Common myeloid progenitor, CD34-positive (primary cell): ENCODE measurements at regions not wholly inside any gene's neighbourhood (a gene's known extent, or its start where the extent isn't known, plus 50 kb on each side); places are given as distances from the start of the nearest gene placed in this dataset.

Experiments
- CTCF ChIA-PET: fragments of 350-600 bp; sonication (Branson Sonifier 250); formaldehyde crosslinking; loops from one replicate; lab custom pipeline; 2021; ENCODE audit warnings: antibody characterized with exemption; lab: Charles Lee
- POLR2A ChIA-PET: fragments of 350-600 bp; sonication (Branson Sonifier 250); formaldehyde crosslinking; loops from one replicate; lab custom pipeline; 2021; ENCODE audit warnings: antibody characterized with exemption; lab: Charles Lee
- DNase-seq, 3 donors: peaks; one replicate each; pipeline versions ENCODE4 v3.0.0 to v3.0.0-alpha.2; 2013
- H3K27ac ChIP-seq, 2 experiments: 1 replicate in 1 of 2; 2 replicates in 1 of 2; pipeline ENCODE4 v1.7.0; 2013; ENCODE audit warnings: inconsistent platforms in 2 of 2, low read length in 2 of 2, mild to moderate bottlenecking in 2 of 2, low read depth in 1 of 2, moderate library complexity in 1 of 2; ENCODE audit not compliant: severe bottlenecking in 2 of 2, insufficient read depth in 1 of 2, poor library complexity in 1 of 2
- H3K27me3 ChIP-seq, 5 experiments: replicated peaks in 2 of 5; 1 replicate in 3 of 5; 2 replicates in 2 of 5; pipeline versions ENCODE4 v1.6.1 to v1.7.0; 2013; ENCODE audit warnings: low read length in 4 of 5, mild to moderate bottlenecking in 2 of 5, moderate library complexity in 2 of 5, inconsistent platforms in 1 of 5; ENCODE audit not compliant: insufficient read depth in 5 of 5, control insufficient read depth in 4 of 5
- H3K36me3 ChIP-seq, 4 experiments: 1 replicate in 2 of 4; 2 replicates in 2 of 4; pipeline versions ENCODE4 v1.6.1 to v1.7.0; 2013; ENCODE audit warnings: low read length in 3 of 4, control low read depth in 1 of 4, mild to moderate bottlenecking in 1 of 4; ENCODE audit not compliant: control insufficient read depth in 4 of 4, insufficient read depth in 4 of 4
- H3K4me1 ChIP-seq, 4 experiments: 1 replicate in 3 of 4; 2 replicates in 1 of 4; pipeline versions ENCODE4 v1.6.1 to v1.7.1; 2013; ENCODE audit warnings: low read length in 3 of 4, mild to moderate bottlenecking in 3 of 4, control low read depth in 1 of 4, inconsistent platforms in 1 of 4, moderate library complexity in 1 of 4; ENCODE audit not compliant: control insufficient read depth in 4 of 4, insufficient read depth in 4 of 4; ENCODE audit errors: control extremely low read depth in 1 of 4
- H3K4me3 ChIP-seq, 7 experiments: 1 replicate in 4 of 7; 2 replicates in 3 of 7; pipeline versions ENCODE4 v1.5.1 to v1.7.0; 2013; ENCODE audit warnings: mild to moderate bottlenecking in 7 of 7, low read length in 6 of 7, moderate library complexity in 6 of 7, inconsistent platforms in 2 of 7, low read depth in 2 of 7, control low read depth in 1 of 7; ENCODE audit not compliant: insufficient read depth in 4 of 7, control insufficient read depth in 1 of 7; ENCODE audit errors: extremely low read depth in 1 of 7
- H3K9me3 ChIP-seq, 5 experiments: 1 replicate in 4 of 5; 2 replicates in 1 of 5; pipeline versions ENCODE4 v1.6.1 to v1.7.1; 2013; ENCODE audit warnings: low read length in 4 of 5, mild to moderate bottlenecking in 2 of 5, inconsistent platforms in 1 of 5, low read depth in 1 of 5, moderate library complexity in 1 of 5; ENCODE audit not compliant: control insufficient read depth in 4 of 5, insufficient read depth in 2 of 5; ENCODE audit errors: control extremely low read depth in 1 of 5
- WGBS: methylation state at CpG from one replicate; pipeline ENCODE4 v1.1.5; 2013; ENCODE audit not compliant: insufficient coverage; 5-methylcytosine and 5-hydroxymethylcytosine counted together

DNA sequence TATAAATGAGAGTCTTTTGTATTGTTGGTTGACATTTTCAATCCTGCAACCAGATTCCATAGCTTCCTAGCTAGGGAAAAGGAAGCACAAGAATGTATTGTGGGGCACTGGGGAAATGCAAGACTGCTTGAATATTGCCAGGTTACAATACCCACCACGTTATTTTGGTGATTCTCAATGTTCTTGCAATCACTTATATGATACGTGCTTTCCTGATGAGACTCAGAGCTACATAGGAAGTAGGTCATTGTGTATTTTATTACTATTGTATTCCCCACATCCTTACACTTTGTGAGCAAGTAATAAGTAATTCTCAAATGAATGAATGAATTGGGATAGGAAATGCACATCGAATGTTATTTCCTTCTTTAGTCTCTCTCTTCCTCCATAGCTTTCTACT is 217.1 kb upstream of the CD180 start:
- H3K36me3 ChIP-seq, result no peaks in the 10 kb centered on the region
- CTCF ChIA-PET, result no interaction called here
- POLR2A ChIA-PET, result no interaction called here
- no peaks in the 10 kb centered on the region for H3K27me3 ChIP-seq
- H3K4me3 ChIP-seq, result no peak overlapping the region
- DNase-seq, result no peak
- peaks cover 5 to 11% (median 8%) of the 10 kb centered on the region in 4 experiments for H3K4me1 ChIP-seq
- H3K27ac ChIP-seq, result no peak overlapping the region
- H3K9me3 ChIP-seq, result no peaks in the 10 kb centered on the region
- WGBS, result no CpG with 5 or more reads among the region's 3 CpGs

DNA sequence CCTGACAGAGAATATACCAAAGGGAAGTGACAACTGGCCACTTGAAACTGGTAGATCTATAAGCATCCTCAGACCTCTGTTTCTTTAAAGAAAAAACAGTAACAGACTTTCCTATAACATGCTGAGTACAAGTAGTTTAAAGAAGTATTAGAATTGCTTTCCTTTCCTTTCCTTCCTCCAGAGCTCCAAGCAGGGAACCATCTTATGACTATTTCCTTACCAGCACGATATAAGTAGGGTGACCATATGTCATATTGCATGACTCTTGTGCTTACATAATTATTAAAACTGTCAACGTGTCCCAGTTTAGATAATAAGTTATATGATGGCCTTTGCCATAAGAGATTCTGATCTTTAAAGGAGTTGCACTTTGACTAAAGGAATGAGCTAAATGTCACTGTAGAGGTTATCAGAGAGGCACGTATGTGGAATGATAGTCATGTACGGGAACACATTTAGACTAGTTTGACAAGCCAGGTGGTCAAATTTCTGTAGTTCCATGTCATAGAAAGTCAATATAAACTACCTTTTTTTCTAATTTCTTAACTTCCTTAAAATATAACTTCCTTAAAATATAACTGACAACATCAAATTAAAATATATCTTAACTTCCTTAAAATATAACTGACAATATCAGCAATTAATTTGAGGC is 212.7 kb upstream of the CD180 start:
- peak; percentile 27 to 90 (median 85) for DNase-seq
- peak overlapping the region in 1 of 7 experiments; percentile 14 for H3K4me3 ChIP-seq

DNA sequence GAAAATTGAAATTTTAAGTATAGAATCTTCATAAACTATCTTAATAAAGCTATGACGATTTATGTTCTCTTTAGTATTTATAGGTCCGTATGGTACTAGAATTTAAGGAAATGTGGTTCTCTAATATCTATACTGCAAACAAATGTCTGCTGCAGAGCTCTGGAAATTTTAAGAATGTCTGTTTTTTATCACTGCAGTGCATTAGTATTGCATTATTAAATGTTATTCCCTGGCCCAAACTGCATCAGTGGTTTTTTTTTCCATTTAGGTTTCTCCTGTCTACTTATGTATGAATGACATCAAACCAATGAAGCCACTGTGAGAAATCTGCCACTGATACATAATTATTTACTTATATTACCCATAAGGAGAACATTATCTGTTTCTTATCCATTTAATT is 211.4 kb upstream of the CD180 start:
- Histone ChIP-seq H3K27me3 (no peaks in the 10 kb centered on the region), H3K4me1 (peaks cover 6 to 30% (median 17%) of the 10 kb centered on the region in 4 experiments), H3K9me3 (no peaks in the 10 kb centered on the region), H3K4me3 (no peak overlapping the region), H3K36me3 (no peaks in the 10 kb centered on the region), H3K27ac (no peak overlapping the region)
- ChIA-PET POLR2A (no interaction called here), CTCF (no interaction called here)
- WGBS, result no CpG with 5 or more reads among the region's 2 CpGs
- DNase-seq, result no peak

More for the DNA sequence above, 212.7 kb upstream of the CD180 start:
- Histone ChIP-seq H3K9me3 (no peaks in the 10 kb centered on the region), H3K4me1 (peaks cover 6 to 29% (median 17%) of the 10 kb centered on the region in 4 experiments), H3K27ac (peak overlapping the region; percentile 47 to 62), H3K27me3 (no peaks in the 10 kb centered on the region), H3K36me3 (no peaks in the 10 kb centered on the region)
- 0% methylated on average over 1 of the region's 4 CpGs for WGBS
- ChIA-PET CTCF (interaction anchor here (1.4 kb wide), 1 partner anchor 166 kb away, joined by 3 read pairs; no protein-coding TSS in a partner anchor), POLR2A (no interaction called here)

DNA sequence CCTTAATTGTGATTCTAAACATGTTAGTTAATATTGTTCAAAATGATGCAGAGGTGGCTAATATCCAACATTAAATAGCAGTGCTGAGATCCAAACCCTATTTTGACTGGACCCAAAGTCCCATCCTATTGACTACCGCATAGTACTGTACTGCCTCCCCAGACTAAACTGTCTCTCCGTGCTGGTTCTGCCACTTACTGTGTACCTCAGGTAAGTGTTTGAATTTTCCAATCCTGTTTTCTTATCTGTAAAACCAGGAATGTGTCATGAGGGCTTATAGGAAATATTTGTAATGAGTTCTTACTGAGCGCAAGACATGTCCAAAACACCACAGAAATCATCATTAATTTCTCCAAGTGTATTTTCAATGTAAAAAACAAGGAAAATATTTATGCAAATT is 209.2 kb upstream of the CD180 start:
- CTCF ChIA-PET, result no interaction called here
- H3K27ac ChIP-seq, result no peak overlapping the region
- DNase-seq, result no peak
- peaks cover 6 to 30% (median 17%) of the 10 kb centered on the region in 4 experiments for H3K4me1 ChIP-seq
- no peak overlapping the region for H3K4me3 ChIP-seq
- no peaks in the 10 kb centered on the region for H3K27me3 ChIP-seq
- H3K36me3 ChIP-seq, result no peaks in the 10 kb centered on the region
- H3K9me3 ChIP-seq, result no peaks in the 10 kb centered on the region
- 100% methylated on average over 1 of the region's 3 CpGs for WGBS
- POLR2A ChIA-PET, result no interaction called here

DNA sequence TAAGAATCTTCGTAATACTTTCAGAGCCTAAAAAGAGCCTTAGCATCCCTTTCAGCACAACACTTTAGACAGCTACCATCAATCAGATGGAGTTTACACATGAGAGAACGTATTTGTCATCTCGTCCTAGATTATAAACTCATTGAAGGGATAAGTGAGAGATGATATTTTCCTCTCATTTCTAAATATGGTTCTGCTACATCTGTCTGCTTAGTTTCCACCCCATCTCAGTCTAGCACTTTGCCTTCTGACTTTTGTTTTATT is 208.4 kb upstream of the CD180 start:
- Histone ChIP-seq H3K36me3 (no peaks in the 10 kb centered on the region), H3K9me3 (no peaks in the 10 kb centered on the region), H3K27ac (no peak overlapping the region), H3K4me1 (peaks cover 6 to 30% (median 17%) of the 10 kb centered on the region in 4 experiments), H3K4me3 (no peak overlapping the region), H3K27me3 (no peaks in the 10 kb centered on the region)
- POLR2A ChIA-PET, result no interaction called here
- CTCF ChIA-PET, result no interaction called here
- DNase-seq, result peak in 1 of 3 donors; percentile 6
- 100% methylated on average over 1 of the region's 3 CpGs for WGBS

DNA sequence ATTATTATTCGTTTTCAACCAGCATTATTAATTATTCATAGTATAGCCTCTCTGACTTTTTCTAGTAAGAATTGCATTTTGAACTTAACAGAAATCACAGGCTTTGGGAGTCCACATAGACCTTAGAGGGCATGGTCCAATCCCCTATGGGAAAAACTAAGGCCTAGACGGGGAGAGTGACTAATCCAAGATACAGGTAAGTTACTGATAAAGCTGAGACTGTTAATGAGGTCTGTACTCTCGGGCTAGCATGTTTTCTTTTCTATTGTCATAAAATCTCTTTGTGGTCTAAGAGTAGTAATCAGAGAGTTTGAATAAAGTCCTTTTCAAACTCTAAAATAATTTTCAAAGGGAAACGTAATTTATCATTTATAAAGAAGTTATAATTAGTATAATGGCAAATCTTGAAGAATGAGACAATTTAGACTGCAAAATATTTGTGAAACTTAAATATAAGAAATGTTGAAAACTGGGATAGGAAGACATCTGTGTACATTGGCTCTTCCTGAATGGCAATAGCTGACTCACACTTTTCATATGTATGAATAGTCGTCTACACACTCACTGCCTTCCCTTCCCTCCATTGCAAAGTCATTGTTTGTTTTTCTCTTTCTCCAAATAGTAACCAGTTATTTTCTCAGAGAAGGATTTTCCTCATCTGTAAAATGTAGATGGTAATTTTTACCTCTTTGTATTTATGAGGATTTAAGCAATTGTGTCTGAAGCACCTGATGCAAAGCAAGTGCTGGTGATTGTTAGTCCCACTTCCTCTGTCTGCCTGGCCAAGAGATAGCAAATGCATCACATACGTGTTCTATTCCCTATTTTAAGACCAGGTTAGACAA is 207.9 kb upstream of the CD180 start:
- 70% methylated on average over 1 of the region's 6 CpGs for WGBS
- H3K9me3 ChIP-seq, result no peaks in the 10 kb centered on the region
- H3K36me3 ChIP-seq, result no peaks in the 10 kb centered on the region
- peaks cover 6 to 27% (median 14%) of the 10 kb centered on the region in 4 experiments for H3K4me1 ChIP-seq
- CTCF ChIA-PET, result interaction anchor here (1.1 kb wide), 1 partner anchor 62 kb away, joined by 3 read pairs; no protein-coding TSS in a partner anchor
- DNase-seq, result peak in 2 of 3 donors; percentile 44 to 51
- no peak overlapping the region for H3K27ac ChIP-seq
- no peaks in the 10 kb centered on the region for H3K27me3 ChIP-seq
- H3K4me3 ChIP-seq, result no peak overlapping the region
- POLR2A ChIA-PET, result no interaction called here

DNA sequence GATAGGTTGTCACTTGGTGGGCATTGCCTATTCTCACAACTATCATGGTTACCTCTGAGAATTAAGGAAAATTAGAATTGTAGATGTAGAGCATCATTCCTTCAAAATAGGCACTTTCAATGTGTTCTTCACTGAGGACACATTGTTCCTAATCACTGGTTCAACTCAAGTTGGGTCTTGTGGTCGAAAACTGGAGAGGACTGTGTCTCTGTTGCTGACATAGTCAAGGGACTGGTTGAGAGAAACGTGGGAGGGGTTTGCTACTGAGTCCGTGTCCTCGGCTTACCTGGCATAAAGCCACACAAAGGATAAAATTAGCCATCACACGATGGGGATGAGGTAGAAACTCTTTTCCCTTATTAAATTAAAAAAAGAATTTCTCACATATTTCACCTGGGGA is 205.9 kb upstream of the CD180 start:
- H3K27me3 ChIP-seq, result no peaks in the 10 kb centered on the region
- ChIA-PET CTCF (no interaction called here), POLR2A (no interaction called here)
- WGBS, result 100% methylated on average over 2 of the region's 5 CpGs
- no peak overlapping the region for H3K27ac ChIP-seq
- DNase-seq, result no peak
- H3K4me1 ChIP-seq, result peaks cover 0 to 10% (median 2%) of the 10 kb centered on the region in 4 experiments
- H3K9me3 ChIP-seq, result no peaks in the 10 kb centered on the region
- H3K36me3 ChIP-seq, result no peaks in the 10 kb centered on the region
- no peak overlapping the region for H3K4me3 ChIP-seq
